22Rv1 (cell line): ENCODE measurements at regions not wholly inside any gene's neighbourhood (a gene's known extent, or its start where the extent isn't known, plus 50 kb on each side); places are given as distances from the start of the nearest gene placed in this dataset.

Experiments
- CTCF ChIP-seq: fragments of 450-650 bp; IDR thresholded peaks from 2 replicates; pipeline ENCODE4 v1.5.1; 2017; ENCODE audit warnings: mild to moderate bottlenecking
- ZFX ChIP-seq: fragments of 450-650 bp; IDR thresholded peaks from 2 replicates; pipeline ENCODE4 v1.6.1; 2017; ENCODE audit warnings: antibody characterized with exemption, borderline replicate concordance

- TF ChIP-seq CTCF (no peak), ZFX (no peak)
Observed at GRCh38 chr4:114368751-114369150, 229.9 kb upstream of the UGT8 start.
